ENCODE measurements at regions not wholly inside any gene's neighbourhood (a gene's known extent, or its start where the extent isn't known, plus 50 kb on each side); places are given as distances from the start of the nearest gene placed in this dataset.

DNA sequence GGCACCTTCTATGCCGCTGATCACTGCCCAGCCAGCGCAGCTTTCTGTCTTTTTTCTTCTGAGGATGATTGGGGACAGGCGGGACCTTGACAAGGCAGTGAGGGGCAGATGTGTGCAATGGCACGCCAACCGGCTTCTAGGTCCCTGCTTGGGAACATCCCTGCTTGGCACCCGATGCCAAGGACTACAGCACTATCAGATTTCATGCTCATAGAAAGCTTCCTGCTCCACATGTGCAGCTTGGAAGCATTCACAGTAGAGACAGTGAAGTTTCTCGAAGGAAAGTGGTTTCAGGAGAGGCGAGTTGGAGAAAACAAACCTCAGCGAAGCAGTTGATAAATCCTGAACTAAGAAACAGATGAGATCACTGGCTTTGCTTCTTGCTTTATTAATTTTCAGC is 267.5 kb upstream of the HABP2 start:
- Histone ChIP-seq H4K91ac (ENCODE audit: low read depth, low read length, poor library complexity) (no peak overlapping the region), H3K27ac (replicated peaks; ENCODE audit: low read length) (no peak overlapping the region), H3K4me2 (ENCODE audit: insufficient read depth, low read length, poor library complexity, severe bottlenecking) (no peak overlapping the region), H3K79me1 (ENCODE audit: low read depth, low read length) (no peaks in the 10 kb centered on the region), H2AK5ac (ENCODE audit: low read depth, low read length) (no peak overlapping the region), H3K14ac (ENCODE audit: low read length) (no peak overlapping the region), H2BK5ac (ENCODE audit: low read length) (no peak overlapping the region), H3K9me3 (replicated peaks in 1 of 2; ENCODE audit: control insufficient read depth in 2 of 2, insufficient read depth in 1 of 2, low read depth in 1 of 2, low read length in 2 of 2) (no peaks in the 10 kb centered on the region), H3K23ac (ENCODE audit: low read depth, low read length, poor library complexity) (no peak overlapping the region), H4K8ac (ENCODE audit: low read depth, low read length) (no peak overlapping the region), H3K9ac (ENCODE audit: low read depth, low read length, poor library complexity) (no peak overlapping the region), H3K27me3 (ENCODE audit: control insufficient read depth in 3 of 3, insufficient read depth in 3 of 3, low read depth in 1 of 3, low read length in 3 of 3) (peaks cover 0 to 5% (median 0%) of the 10 kb centered on the region in 3 experiments), H3K18ac (ENCODE audit: low read length) (no peak overlapping the region), H3K4me1 (ENCODE audit: control insufficient read depth in 2 of 2, insufficient read depth in 1 of 2, low read depth in 1 of 2, low read length in 2 of 2) (no peaks in the 10 kb centered on the region), H3K36me3 (replicated peaks in 1 of 2; ENCODE audit: control insufficient read depth in 2 of 2, insufficient read depth in 2 of 2, low read length in 2 of 2) (no peaks in the 10 kb centered on the region), H2AFZ (ENCODE audit: low read length) (no peak overlapping the region), H3K4ac (ENCODE audit: low read length) (no peak overlapping the region), H2BK12ac (ENCODE audit: low read length) (no peak overlapping the region), H3K4me3 (ENCODE audit: low read length in 2 of 2) (no peak overlapping the region), H2BK15ac (ENCODE audit: low read length) (no peak overlapping the region), H2BK120ac (ENCODE audit: low read depth, low read length) (no peak overlapping the region)
- no peak for DNase-seq (ENCODE audit: low spot score)
- no CpG with 5 or more reads among the region's 9 CpGs for WGBS, 2 donors (ENCODE audit: extremely low coverage in 2 of 2, insufficient read length in 2 of 2, insufficient replicate concordance in 1 of 2)

DNA sequence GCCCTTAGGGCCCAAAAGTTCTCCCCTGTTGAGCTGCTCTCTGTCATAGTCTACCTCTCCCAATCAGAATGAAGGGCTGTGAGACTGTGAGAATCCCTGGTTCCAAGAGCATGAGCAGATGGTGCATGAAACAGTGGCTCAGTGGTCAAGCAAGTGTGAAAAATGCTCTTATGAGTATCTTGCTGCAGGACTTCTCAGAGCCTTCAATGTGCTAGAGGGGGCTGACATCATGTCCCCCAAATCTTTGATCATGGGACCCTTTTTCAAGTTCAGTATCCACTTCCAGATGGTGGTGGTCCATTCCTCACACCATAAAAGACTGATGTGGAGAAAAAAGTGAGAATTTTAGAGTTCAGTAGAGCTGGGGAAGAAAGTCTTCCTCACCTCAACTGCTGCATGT is 265.3 kb upstream of the HABP2 start:
- no peaks in the 10 kb centered on the region for H3K9me3 ChIP-seq (replicated peaks in 1 of 2; ENCODE audit: control insufficient read depth in 2 of 2, insufficient read depth in 1 of 2, low read depth in 1 of 2, low read length in 2 of 2)

DNA sequence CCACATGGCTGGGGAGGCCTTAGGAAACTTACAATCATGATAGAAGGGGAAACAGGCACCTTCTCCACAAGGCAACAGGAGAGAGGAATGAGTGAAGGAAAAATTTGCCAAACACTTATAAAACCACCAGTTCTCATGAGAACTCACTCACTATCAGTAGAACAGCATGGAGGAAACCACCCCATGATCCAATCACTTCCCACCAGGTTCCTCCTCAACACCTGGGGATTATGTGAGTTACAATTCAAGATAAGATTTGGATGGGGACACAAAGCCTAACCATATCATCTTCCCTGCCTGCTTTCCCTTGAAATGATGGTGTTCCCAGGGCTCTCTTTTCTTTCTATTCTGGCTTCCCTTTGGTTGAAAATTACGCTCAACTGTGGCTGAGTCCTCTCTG is 262.7 kb upstream of the HABP2 start:
- Histone ChIP-seq H3K36me3 (replicated peaks in 1 of 2; ENCODE audit: control insufficient read depth in 2 of 2, insufficient read depth in 2 of 2, low read length in 2 of 2) (no peaks in the 10 kb centered on the region), H2AK5ac (ENCODE audit: low read depth, low read length) (no peak overlapping the region), H3K14ac (ENCODE audit: low read length) (no peak overlapping the region), H3K27ac (replicated peaks; ENCODE audit: low read length) (no peak overlapping the region), H3K9ac (ENCODE audit: low read depth, low read length, poor library complexity) (no peak overlapping the region), H3K9me3 (replicated peaks in 1 of 2; ENCODE audit: control insufficient read depth in 2 of 2, insufficient read depth in 1 of 2, low read depth in 1 of 2, low read length in 2 of 2) (no peaks in the 10 kb centered on the region), H3K79me1 (ENCODE audit: low read depth, low read length) (no peaks in the 10 kb centered on the region), H2BK12ac (ENCODE audit: low read length) (no peak overlapping the region), H2BK120ac (ENCODE audit: low read depth, low read length) (no peak overlapping the region), H3K4me3 (ENCODE audit: low read length in 2 of 2) (no peak overlapping the region), H2BK15ac (ENCODE audit: low read length) (no peak overlapping the region), H3K4me2 (ENCODE audit: insufficient read depth, low read length, poor library complexity, severe bottlenecking) (no peak overlapping the region), H3K23ac (ENCODE audit: low read depth, low read length, poor library complexity) (no peak overlapping the region), H3K27me3 (ENCODE audit: control insufficient read depth in 3 of 3, insufficient read depth in 3 of 3, low read depth in 1 of 3, low read length in 3 of 3) (peaks cover 0 to 5% (median 0%) of the 10 kb centered on the region in 3 experiments), H2AFZ (ENCODE audit: low read length) (no peak overlapping the region), H3K4me1 (ENCODE audit: control insufficient read depth in 2 of 2, insufficient read depth in 1 of 2, low read depth in 1 of 2, low read length in 2 of 2) (no peaks in the 10 kb centered on the region), H3K4ac (ENCODE audit: low read length) (no peak overlapping the region), H4K8ac (ENCODE audit: low read depth, low read length) (no peak overlapping the region), H3K18ac (ENCODE audit: low read length) (no peak overlapping the region), H4K91ac (ENCODE audit: low read depth, low read length, poor library complexity) (no peak overlapping the region), H2BK5ac (ENCODE audit: low read length) (no peak overlapping the region)
- WGBS, 2 donors (ENCODE audit: extremely low coverage in 2 of 2, insufficient read length in 2 of 2, insufficient replicate concordance in 1 of 2) = no CpG with 5 or more reads among the region's 1 CpG
- DNase-seq (ENCODE audit: low spot score) = no peak

More for the DNA sequence above, 265.3 kb upstream of the HABP2 start:
- Histone ChIP-seq H2BK5ac (ENCODE audit: low read length) (no peak overlapping the region), H3K4me3 (ENCODE audit: low read length in 2 of 2) (no peak overlapping the region), H3K36me3 (replicated peaks in 1 of 2; ENCODE audit: control insufficient read depth in 2 of 2, insufficient read depth in 2 of 2, low read length in 2 of 2) (no peaks in the 10 kb centered on the region), H4K91ac (ENCODE audit: low read depth, low read length, poor library complexity) (no peak overlapping the region), H3K23ac (ENCODE audit: low read depth, low read length, poor library complexity) (no peak overlapping the region), H2BK12ac (ENCODE audit: low read length) (no peak overlapping the region), H3K4me2 (ENCODE audit: insufficient read depth, low read length, poor library complexity, severe bottlenecking) (no peak overlapping the region), H3K79me1 (ENCODE audit: low read depth, low read length) (no peaks in the 10 kb centered on the region), H3K9ac (ENCODE audit: low read depth, low read length, poor library complexity) (no peak overlapping the region), H2BK15ac (ENCODE audit: low read length) (no peak overlapping the region), H2AFZ (ENCODE audit: low read length) (no peak overlapping the region), H3K18ac (ENCODE audit: low read length) (no peak overlapping the region), H4K8ac (ENCODE audit: low read depth, low read length) (no peak overlapping the region), H3K4ac (ENCODE audit: low read length) (no peak overlapping the region), H3K14ac (ENCODE audit: low read length) (no peak overlapping the region), H2BK120ac (ENCODE audit: low read depth, low read length) (no peak overlapping the region), H3K27me3 (ENCODE audit: control insufficient read depth in 3 of 3, insufficient read depth in 3 of 3, low read depth in 1 of 3, low read length in 3 of 3) (peaks cover 0 to 5% (median 0%) of the 10 kb centered on the region in 3 experiments), H3K4me1 (ENCODE audit: control insufficient read depth in 2 of 2, insufficient read depth in 1 of 2, low read depth in 1 of 2, low read length in 2 of 2) (no peaks in the 10 kb centered on the region), H3K27ac (replicated peaks; ENCODE audit: low read length) (no peak overlapping the region), H2AK5ac (ENCODE audit: low read depth, low read length) (no peak overlapping the region)
- DNase-seq (ENCODE audit: low spot score) = no peak

DNA sequence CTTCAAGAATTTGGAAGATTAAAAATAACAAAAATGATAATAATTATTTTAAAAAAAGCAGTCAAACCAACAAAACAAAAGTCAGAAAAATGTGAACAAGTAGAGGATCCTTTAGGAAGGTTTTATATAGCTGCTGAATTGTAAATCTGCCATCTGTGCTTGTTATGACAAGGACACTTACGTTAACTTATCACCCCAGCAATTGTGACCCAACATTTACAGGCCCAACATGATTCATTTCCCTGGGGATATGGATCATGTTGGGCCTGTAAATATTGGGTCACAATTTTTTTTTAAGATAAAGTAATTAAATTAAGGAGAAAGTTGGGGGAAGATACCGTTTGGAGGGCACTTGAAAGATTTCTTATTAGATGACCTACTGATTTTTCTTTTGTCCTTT is 261.4 kb upstream of the HABP2 start:
- no CpG with 5 or more reads among the region's 2 CpGs for WGBS, 2 donors (ENCODE audit: extremely low coverage in 2 of 2, insufficient read length in 2 of 2, insufficient replicate concordance in 1 of 2)
- no peak overlapping the region for H2BK15ac ChIP-seq (ENCODE audit: low read length)

More for the DNA sequence above, 261.4 kb upstream of the HABP2 start:
- no peak overlapping the region for H3K4me2 ChIP-seq (ENCODE audit: insufficient read depth, low read length, poor library complexity, severe bottlenecking)
- no peaks in the 10 kb centered on the region for H3K27me3 ChIP-seq (ENCODE audit: control insufficient read depth in 3 of 3, insufficient read depth in 3 of 3, low read depth in 1 of 3, low read length in 3 of 3)
- no peak overlapping the region for H2AFZ ChIP-seq (ENCODE audit: low read length)
- DNase-seq (ENCODE audit: low spot score) = no peak
- no peak overlapping the region for H2BK12ac ChIP-seq (ENCODE audit: low read length)
- H3K4me1 ChIP-seq (ENCODE audit: control insufficient read depth in 2 of 2, insufficient read depth in 1 of 2, low read depth in 1 of 2, low read length in 2 of 2) = no peaks in the 10 kb centered on the region
- no peak overlapping the region for H4K91ac ChIP-seq (ENCODE audit: low read depth, low read length, poor library complexity)
- H3K23ac ChIP-seq (ENCODE audit: low read depth, low read length, poor library complexity) = no peak overlapping the region
- H3K27ac ChIP-seq (replicated peaks; ENCODE audit: low read length) = no peak overlapping the region
- no peak overlapping the region for H3K4me3 ChIP-seq (ENCODE audit: low read length in 2 of 2)
- H3K79me1 ChIP-seq (ENCODE audit: low read depth, low read length) = no peaks in the 10 kb centered on the region
- no peaks in the 10 kb centered on the region for H3K9me3 ChIP-seq (replicated peaks in 1 of 2; ENCODE audit: control insufficient read depth in 2 of 2, insufficient read depth in 1 of 2, low read depth in 1 of 2, low read length in 2 of 2)
- no peak overlapping the region for H3K14ac ChIP-seq (ENCODE audit: low read length)
- no peaks in the 10 kb centered on the region for H3K36me3 ChIP-seq (replicated peaks in 1 of 2; ENCODE audit: control insufficient read depth in 2 of 2, insufficient read depth in 2 of 2, low read length in 2 of 2)
- no peak overlapping the region for H3K9ac ChIP-seq (ENCODE audit: low read depth, low read length, poor library complexity)
- H3K18ac ChIP-seq (ENCODE audit: low read length) = no peak overlapping the region
- H2AK5ac ChIP-seq (ENCODE audit: low read depth, low read length) = no peak overlapping the region
- no peak overlapping the region for H2BK5ac ChIP-seq (ENCODE audit: low read length)
- H2BK120ac ChIP-seq (ENCODE audit: low read depth, low read length) = no peak overlapping the region
- H4K8ac ChIP-seq (ENCODE audit: low read depth, low read length) = no peak overlapping the region
- H3K4ac ChIP-seq (ENCODE audit: low read length) = no peak overlapping the region

All from neuronal stem cell (in vitro differentiated cells).